ENCODE measurements at regions not wholly inside any gene's neighbourhood (a gene's known extent, or its start where the extent isn't known, plus 50 kb on each side); places are given as distances from the start of the nearest gene placed in this dataset.
"Not testable (repeated sequence)": the region's sequence is repeated elsewhere in the genome, so short reads cannot be mapped to it uniquely, and the experiment has no call there.

DNA sequence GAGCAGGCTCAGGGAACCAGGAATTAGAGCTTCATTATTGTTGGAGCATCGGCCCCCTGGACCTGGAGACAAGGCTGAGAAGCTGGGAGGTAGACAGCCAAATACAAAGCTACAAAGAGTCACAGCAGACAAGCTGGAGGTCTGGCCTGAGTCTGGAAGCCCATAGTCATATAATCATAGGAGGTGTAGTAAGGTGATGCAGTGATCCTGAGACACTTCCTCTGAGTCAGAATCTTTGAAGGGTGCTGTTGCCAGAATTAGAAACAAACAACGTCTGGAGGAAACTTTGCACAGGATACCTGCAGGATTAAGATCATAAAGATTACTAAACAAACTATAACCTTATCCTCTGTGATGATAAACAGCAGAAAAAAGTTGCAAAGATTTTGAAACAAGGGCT, 213.8 kb downstream of the DSC3 start:
- no peak for DNase-seq (ENCODE audit: low spot score)

DNA sequence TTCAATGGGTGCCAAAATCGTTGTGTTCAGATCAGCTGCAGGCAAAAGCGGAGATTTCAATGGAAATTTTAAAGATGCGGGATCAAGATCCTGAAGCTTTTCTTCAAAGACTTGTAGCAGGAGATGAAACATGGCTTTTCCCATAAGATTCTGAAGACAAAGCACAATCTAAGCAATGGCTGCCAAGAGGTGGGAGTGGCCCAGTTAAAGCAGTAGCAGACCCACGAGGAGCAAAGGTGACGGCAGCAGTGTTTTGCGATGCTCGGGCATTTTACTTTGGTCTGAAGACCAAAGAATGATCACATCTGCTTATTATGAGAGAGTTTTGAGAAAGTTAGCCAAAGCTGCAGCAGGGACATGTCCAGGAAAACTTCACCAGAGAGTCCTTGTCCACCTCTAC, 222.9 kb downstream of the DSC3 start:
- DNase-seq (ENCODE audit: low spot score), result no peak

- no peak for DNase-seq (ENCODE audit: low spot score)
These were observed 228.1 kb downstream of the DSC3 start for GRCh38 chr18:30814446-30814845.

DNA sequence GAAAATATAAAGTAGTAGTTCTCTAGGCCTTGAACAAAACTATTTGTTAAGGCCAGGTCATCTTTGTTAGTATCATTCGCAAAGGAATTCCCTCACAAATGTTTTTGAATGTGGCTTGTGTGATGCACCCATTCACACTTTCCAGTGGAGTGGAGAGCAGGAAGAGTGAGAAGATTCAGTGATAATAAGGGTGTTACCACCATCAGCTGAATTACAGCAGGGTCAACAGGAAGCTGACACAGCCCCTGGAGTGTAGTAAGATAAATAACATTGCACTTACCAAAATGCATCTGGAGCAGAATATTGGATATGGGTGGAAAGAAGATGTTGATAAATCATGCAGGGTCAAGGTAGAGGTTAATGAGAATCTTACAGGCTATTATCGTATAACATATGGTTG, 231.0 kb downstream of the DSC3 start:
- DNase-seq (ENCODE audit: low spot score), result no peak

GRCh38 chr18:30810580-30810979, 232.0 kb downstream of the DSC3 start:
- DNase-seq (ENCODE audit: low spot score), result no peak

DNA sequence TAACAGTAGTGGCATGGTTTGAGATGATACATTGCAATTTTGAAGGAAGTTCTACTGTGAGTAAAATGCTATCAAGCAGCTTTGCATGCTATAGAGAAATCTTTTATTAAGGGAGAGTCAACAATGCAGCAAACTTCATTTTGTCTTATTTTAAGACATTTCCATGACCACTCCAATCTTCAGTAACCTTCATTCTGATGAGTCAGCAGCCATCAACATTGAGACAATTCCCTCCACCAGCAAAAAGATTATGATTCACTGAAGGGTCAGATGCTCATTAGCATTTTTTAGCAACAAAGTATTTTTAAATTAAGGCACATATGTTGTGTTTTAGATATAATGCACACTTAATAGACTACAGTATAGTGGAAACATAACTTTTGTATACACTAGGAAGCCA, 235.7 kb downstream of the DSC3 start:
- no peak for DNase-seq (ENCODE audit: low spot score)

- no peak for DNase-seq (ENCODE audit: low spot score)
These were observed 241.7 kb downstream of the DSC3 start for GRCh38 chr18:30800800-30801199.

DNA sequence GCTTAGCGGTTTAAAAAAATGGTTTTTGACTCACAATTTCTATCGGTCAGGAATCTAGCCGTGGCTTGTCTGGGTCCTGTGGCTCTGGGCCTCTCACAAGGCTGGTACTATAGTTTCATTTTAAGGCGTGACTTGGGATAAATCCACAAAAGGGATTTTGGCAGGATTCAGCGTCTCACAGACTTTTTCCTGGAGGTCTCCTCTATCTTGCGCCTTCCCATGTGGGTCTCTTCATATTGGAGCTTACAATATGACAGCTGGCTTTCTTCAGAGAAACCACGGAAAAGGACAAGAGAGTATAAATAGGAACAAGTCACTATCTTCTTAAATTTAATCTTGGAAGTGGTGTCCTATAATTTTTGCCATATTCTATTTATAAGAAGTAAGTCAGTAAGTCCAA, 250.5 kb downstream of the DSC3 start:
- no peak for DNase-seq (ENCODE audit: low spot score)

DNA sequence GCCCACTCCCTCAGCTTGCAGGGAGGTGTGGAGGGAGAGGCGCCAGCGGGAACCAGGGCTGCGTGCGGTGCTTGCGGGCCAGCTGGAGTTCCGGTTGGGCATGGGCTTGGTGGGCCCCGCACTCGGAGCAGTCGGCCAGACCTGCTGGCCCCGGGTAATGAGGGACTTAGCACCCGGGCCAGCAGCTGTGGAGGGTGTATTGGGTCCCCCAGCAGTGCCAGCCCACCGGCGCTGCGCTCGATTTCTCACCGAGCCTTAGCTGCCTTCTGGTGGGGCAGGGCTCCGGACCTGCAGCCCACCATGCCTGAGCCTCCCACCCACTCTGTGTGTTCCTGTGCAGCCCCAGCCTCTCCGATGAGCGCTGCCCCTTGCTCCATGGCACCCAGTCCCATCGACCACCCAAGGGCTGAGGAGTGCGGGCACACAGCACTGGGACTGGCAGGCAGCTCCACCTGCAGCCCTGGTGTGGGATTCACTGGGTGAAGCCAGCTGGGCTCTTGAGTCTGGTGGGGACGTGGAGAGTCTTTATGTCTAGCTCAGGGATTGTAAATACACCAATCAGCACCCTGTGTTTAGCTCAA, 254.0 kb downstream of the DSC3 start:
- DNase-seq (ENCODE audit: low spot score), result not testable (repeated sequence)

- no peak for DNase-seq (ENCODE audit: low spot score)
These were observed 255.1 kb downstream of the DSC3 start for GRCh38 chr18:30787410-30787809.

- DNase-seq (ENCODE audit: low spot score), result no peak
These were observed 260.9 kb downstream of the DSC3 start for GRCh38 chr18:30781601-30782000.

DNA sequence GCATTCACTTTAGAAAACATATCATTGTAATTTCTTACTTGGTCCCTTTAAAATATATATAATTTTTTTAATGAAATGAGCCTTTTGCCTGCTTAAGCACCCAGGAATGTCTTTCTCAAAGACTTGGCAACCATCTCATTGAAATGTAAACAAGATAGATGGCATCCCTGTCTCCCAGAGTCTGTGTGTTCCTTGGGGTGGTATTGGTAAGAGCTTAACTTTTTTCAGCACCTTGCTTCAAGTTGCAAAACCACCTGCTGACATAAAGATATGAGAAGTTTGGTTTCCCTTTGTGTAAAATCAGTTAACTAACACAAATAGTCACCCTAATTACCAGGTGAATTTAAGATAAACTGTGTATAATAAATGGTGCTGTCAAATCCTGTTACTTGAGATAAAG, 266.9 kb downstream of the DSC3 start:
- DNase-seq (ENCODE audit: low spot score), result no peak

DNA sequence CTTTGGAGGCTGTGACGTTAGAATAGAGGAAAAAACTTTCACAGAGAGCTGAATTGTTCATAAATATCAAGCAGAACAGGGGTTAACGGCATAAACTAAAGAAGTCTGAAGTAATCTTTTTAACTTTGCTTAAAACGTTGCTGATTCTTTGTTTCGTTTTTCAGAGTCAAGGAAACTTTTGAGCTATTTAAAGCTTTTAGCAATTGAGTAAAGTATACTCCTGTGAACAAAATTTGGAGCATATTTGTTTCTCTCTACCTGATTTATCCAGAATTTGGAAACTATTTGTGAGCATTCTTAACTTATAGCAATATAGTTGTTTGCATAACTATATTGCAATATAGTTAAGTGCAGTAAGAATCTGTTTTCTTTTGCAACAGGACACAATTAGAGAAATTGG, 270.4 kb downstream of the DSC3 start:
- DNase-seq (ENCODE audit: low spot score), result not testable (repeated sequence)

DNA sequence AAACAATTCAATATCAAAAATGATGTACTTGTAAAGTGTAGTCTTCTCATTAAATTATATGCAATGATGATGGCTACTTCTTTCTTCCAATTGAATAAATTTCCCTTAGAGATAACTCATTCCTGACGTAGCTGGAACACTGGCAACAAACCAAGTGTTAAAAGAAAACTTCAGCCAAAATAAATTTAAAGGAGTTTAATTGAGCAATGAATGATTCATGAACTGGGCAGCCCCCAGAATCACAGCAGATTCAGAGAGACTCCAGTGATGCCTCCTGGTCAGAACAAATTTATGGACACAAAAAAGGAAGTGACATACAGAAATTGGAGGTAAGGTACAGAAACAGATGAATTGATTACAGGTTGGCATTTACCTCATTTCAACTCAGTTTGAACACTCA, 276.5 kb downstream of the DSC3 start:
- no peak for DNase-seq (ENCODE audit: low spot score)

- no peak for DNase-seq (ENCODE audit: low spot score)
These were observed 277.3 kb downstream of the DSC3 start for GRCh38 chr18:30765247-30765646.

DNA sequence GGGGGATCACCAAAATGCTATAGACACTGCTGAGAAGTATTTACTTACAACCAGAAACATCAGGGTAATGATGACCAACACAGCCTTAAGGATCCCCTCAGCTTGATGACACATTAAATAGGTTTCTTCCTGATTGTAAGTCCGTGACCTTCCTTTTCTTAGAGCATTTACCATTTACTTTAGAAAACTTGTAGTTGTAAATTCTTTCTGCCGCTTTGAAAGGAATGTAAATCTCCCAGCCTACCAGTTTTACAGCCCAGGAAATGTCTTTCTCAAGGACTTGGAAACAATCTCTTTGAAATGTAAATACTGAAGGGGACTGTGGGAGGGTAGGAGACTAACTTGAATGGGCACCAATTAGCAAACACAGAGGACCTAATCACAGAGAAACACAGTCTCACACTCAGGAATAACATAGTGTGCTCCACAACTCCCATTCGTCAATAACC, 278.6 kb downstream of the DSC3 start:
- no peak for DNase-seq (ENCODE audit: low spot score)

DNA sequence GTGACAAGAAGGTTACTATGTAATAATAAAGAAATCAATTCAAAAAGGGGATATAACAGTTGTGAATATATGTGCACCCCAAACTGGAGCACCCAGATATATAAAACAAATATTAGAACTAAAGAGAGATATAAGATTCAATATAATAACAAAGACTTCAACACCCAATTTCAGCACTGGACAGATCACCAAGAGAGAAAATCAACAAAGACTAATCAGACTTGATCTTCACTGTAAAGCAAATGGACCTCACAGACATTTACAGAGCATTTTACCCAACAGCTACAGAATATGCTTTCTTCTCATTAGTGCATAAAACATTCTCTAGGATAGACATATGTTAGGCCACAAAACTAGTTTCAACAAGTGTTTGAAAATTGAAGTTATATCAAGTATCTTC, 287.7 kb downstream of the DSC3 start:
- no peak for DNase-seq (ENCODE audit: low spot score)

- DNase-seq (ENCODE audit: low spot score), result no peak
These were observed 294.0 kb downstream of the DSC3 start for GRCh38 chr18:30748541-30748940.

DNA sequence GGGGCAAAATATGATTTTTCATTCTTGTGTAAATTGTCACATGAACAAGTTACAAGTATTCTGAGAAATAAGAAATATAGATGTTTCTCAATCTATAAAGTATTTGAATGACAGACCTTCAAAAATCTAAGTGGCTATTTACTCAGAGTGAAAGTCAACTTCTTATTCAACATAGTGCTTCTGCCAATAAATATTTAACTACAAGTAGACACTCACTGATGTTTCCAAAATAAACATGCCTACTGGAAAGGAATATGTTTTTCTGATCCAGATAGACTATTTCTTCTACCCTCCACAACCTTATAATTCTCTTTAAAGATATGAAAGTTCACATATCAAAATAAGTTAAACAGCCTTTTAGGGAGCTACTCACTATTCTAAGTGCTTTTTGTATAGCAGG, 296.3 kb downstream of the DSC3 start:
- DNase-seq (ENCODE audit: low spot score), result no peak

- DNase-seq (ENCODE audit: low spot score), result no peak
These were observed 299.5 kb downstream of the DSC3 start for GRCh38 chr18:30743033-30743432.

DNA sequence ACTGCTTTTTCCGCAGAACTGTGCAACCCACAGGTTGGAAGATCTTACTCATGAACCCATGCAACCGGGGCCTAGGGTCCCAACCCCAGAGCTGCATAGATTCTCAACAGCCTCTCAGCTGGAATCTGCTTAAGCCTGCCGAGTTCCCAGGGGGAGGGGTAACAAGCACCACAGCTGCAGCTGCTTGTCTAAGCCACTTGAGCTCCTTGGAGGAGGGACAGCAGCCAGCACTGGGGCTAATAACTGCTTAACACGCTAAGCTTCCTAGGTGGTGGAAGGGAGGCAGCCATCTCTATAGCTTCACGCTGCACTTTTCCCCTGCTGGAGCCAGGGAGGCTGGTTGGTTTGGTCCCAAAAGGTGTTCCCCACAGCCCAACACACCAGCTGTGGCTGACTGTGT, 311.6 kb downstream of the DSC3 start:
- no peak for DNase-seq (ENCODE audit: low spot score)

DNA sequence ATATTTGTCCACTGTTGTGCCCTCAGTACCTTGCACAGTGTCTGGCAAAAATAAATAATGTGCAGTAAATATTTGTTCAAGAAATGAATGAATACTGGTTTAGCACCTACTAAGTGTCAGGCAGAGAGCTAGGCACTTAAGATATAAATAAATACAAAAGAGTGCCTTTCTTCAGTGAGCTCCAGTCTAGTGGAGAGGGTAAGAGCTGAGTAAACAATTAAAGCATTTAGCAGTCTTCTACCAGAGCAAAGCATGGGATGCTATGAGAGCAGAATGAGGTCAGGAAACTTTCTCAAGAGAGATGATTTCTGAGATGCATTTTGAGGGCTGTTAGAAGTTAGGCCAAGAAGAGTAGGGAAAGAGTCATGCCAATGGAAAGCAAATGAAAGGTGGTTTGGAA, 314.7 kb downstream of the DSC3 start:
- DNase-seq (ENCODE audit: low spot score), result no peak

DNA sequence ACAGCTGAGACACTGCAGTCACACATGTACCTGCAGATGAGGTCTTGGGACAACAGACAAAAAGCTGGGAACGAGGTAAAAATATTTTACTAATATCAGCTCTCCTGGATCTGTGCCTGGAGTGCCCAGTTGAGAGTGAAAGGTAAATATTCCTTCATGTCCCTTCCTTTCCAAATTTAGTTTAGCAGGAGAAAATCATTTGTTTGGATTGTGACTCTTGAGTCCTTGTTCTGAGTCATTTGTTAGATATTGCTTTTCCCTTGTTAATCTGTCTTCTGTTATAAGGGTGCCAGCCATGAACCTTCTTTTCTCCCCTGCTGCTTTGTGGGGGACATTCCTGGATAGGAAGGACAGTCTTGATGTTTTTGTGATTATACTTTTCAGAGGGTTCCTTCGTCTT, 329.2 kb downstream of the DSC3 start:
- DNase-seq (ENCODE audit: low spot score), result no peak

GRCh38 chr18:30712383-30712782, 330.2 kb downstream of the DSC3 start:
- DNase-seq (ENCODE audit: low spot score), result no peak

- no peak for DNase-seq (ENCODE audit: low spot score)
These were observed 332.9 kb downstream of the DSC3 start for GRCh38 chr18:30709595-30709994.

Data from RKO (cell line).